GM12878 (cell line): ENCODE measurements at regions not wholly inside any gene's neighbourhood (a gene's known extent, or its start where the extent isn't known, plus 50 kb on each side); places are given as distances from the start of the nearest gene placed in this dataset.

ENCODE experiments used
- ATAC-seq: fragments of 200-7000 bp; cut with Tn5 transposase; 3 replicates; pipeline ENCODE4 v1.9.1; 2020; ENCODE audit warnings: mild to moderate bottlenecking, moderate library complexity
- BruUV-seq: library from RNA; stranded (reverse); fragments of 400-500 nt; replicated peaks from 2 replicates; lab custom pipeline; 2021; lab: Mats Ljungman, UMichigan
- CTCF ChIA-PET: fragments of 300-600 bp; sonication (Branson Sonifier 250); formaldehyde crosslinking; extraction: SDS; loops from one replicate; lab custom pipeline; 2021; ENCODE audit warnings: inconsistent platforms; lab: Yijun Ruan, JAX
- POLR2A ChIA-PET: fragments of 350-600 bp; formaldehyde crosslinking; extraction: SDS; loops from one replicate; lab custom pipeline; 2021; ENCODE audit warnings: inconsistent platforms; lab: Charles Lee
- RAD21 ChIA-PET: fragments of 300-600 bp; sonication (Branson Sonifier 250); formaldehyde crosslinking; loops from one replicate; lab custom pipeline; 2023; ENCODE audit warnings: antibody characterized with exemption; ENCODE audit not compliant: unreplicated experiment; lab: Charles Lee
- SMC1A ChIA-PET: fragments of 300-600 bp; sonication (Branson Sonifier 250); formaldehyde crosslinking; loops from one replicate; lab custom pipeline; 2023; ENCODE audit not compliant: unreplicated experiment, uncharacterized antibody; lab: Charles Lee
- DNase-seq: peaks from one replicate; pipeline ENCODE4 v3.0.0-alpha.2; 2011; ENCODE audit warnings: low read depth, low spot score
- FAIRE-seq: peaks from 3 replicates; lab custom pipeline; 2011; peaks lifted over from hg19 to GRCh38; lab: Jason Lieb, UNC
- H2AFZ ChIP-seq: 2 replicates; pipeline ENCODE4 v1.6.0; 2011; ENCODE audit warnings: low read depth, low read length, control low read depth; ENCODE audit not compliant: control insufficient read depth
- H3K27ac ChIP-seq: 2 replicates; pipeline ENCODE4 v1.5.1; 2011; ENCODE audit warnings: control low read depth; ENCODE audit not compliant: control insufficient read depth, insufficient read depth
- H3K27me3 ChIP-seq, 2 experiments: replicated peaks in 1 of 2; 2 replicates each; pipeline versions ENCODE4 v1.6.0 to v1.6.1; 2011; ENCODE audit warnings: low read length in 1 of 2; ENCODE audit not compliant: control insufficient read depth in 2 of 2, insufficient read depth in 2 of 2
- H3K36me3 ChIP-seq, 2 experiments: 2 replicates each; pipeline ENCODE4 v1.5.1; 2011; ENCODE audit warnings: low read length in 1 of 2; ENCODE audit not compliant: control insufficient read depth in 2 of 2, insufficient read depth in 2 of 2
- H3K4me1 ChIP-seq: 2 replicates; pipeline ENCODE4 v1.6.1; 2011; ENCODE audit warnings: mild to moderate bottlenecking, low read length, moderate library complexity, mixed read lengths; ENCODE audit not compliant: control insufficient read depth, insufficient read depth
- H3K4me2 ChIP-seq: 2 replicates; pipeline ENCODE4 v1.6.0; 2011; ENCODE audit warnings: control low read depth; ENCODE audit not compliant: control insufficient read depth, insufficient read depth
- H3K4me3 ChIP-seq: fragments of 200-600 bp; sonication (generic); 2 replicates; pipeline ENCODE4 v1.5.1; 2016
- H3K79me2 ChIP-seq: 2 replicates; pipeline ENCODE4 v1.6.0; 2011; ENCODE audit warnings: low read length; ENCODE audit not compliant: control insufficient read depth, insufficient read depth
- H3K9ac ChIP-seq: 2 replicates; pipeline ENCODE4 v1.8.0; 2011; ENCODE audit warnings: low read length, control low read depth, mixed read lengths; ENCODE audit not compliant: control insufficient read depth, insufficient read depth
- H3K9me3 ChIP-seq: replicated peaks from 3 replicates; pipeline ENCODE4 v1.5.1; 2011; ENCODE audit warnings: mild to moderate bottlenecking, low read length; ENCODE audit not compliant: control insufficient read depth, insufficient read depth
- H4K20me1 ChIP-seq: 2 replicates; pipeline ENCODE4 v1.6.0; 2011; ENCODE audit not compliant: control insufficient read depth, insufficient read depth
- ATF3 ChIP-seq: IDR thresholded peaks from 2 replicates; pipeline ENCODE4 v1.6.1; 2011; ENCODE audit warnings: low read depth, mild to moderate bottlenecking, low read length, moderate library complexity, borderline replicate concordance; ENCODE audit errors: extremely low read depth
- BACH1 ChIP-seq: fragments of 450-650 bp; IDR thresholded peaks from 2 replicates; pipeline ENCODE4 v1.6.1; 2017; ENCODE audit warnings: mild to moderate bottlenecking, borderline replicate concordance
- FOXM1 ChIP-seq: IDR thresholded peaks from 2 replicates; pipeline ENCODE4 v1.6.1; 2012; ENCODE audit warnings: low read depth, mild to moderate bottlenecking, inconsistent platforms, low read length, moderate library complexity
- JUNB ChIP-seq: IDR thresholded peaks from 2 replicates; pipeline ENCODE4 v1.6.1; 2016; ENCODE audit warnings: antibody characterized with exemption, mild to moderate bottlenecking
- NR2F1 ChIP-seq: fragments of 450-650 bp; conservative IDR thresholded peaks from 2 replicates; pipeline ENCODE4 v1.6.1; 2017; ENCODE audit warnings: mild to moderate bottlenecking
- SMAD5 ChIP-seq: IDR thresholded peaks from 2 replicates; pipeline ENCODE4 v1.6.1; 2016; ENCODE audit warnings: antibody characterized with exemption, low read depth
- SPI1 ChIP-seq: IDR thresholded peaks from 2 replicates; pipeline ENCODE4 v1.6.1; 2011; ENCODE audit warnings: low read depth, mild to moderate bottlenecking, low read length, moderate library complexity, borderline replicate concordance; ENCODE audit not compliant: insufficient read depth
- WGBS: methylation state at CpG from one replicate; pipeline ENCODE4 v1.1.6; 2016; ENCODE audit warnings: low lambda C conversion rate; ENCODE audit not compliant: insufficient replicate concordance, insufficient coverage; ENCODE audit errors: missing lambda C conversion rate; 5-methylcytosine and 5-hydroxymethylcytosine counted together
- in situ Hi-C: fragments of 300-500 bp; cut with MboI; formaldehyde crosslinking; loops from 9 replicates; pipeline ENCODE4 v1.14.3; 2018; ENCODE audit warnings: mixed read lengths
- intact Hi-C: fragments of 100-400 bp; cut with micrococcal nuclease; formaldehyde crosslinking; loops from one replicate; pipeline ENCODE4 v1.14.2; 2022; ENCODE audit not compliant: unreplicated experiment

- no peaks in the 10 kb centered on the region for H3K79me2 ChIP-seq
- no peaks in the 10 kb centered on the region for H3K27me3 ChIP-seq
- no peak overlapping the region for H3K27ac ChIP-seq
- H3K4me3 ChIP-seq, result no peak overlapping the region
- H3K9me3 ChIP-seq, result no peaks in the 10 kb centered on the region; the same call in 2 of the 3 replicates
- no peak overlapping the region for H3K4me2 ChIP-seq
- DNase-seq, result no peak
- SMC1A ChIA-PET, result no interaction called here
- intact Hi-C loops (no loop called here), in situ Hi-C loops (no loop called here)
- CTCF ChIA-PET, result no interaction called here
- 0 out of 2 replicates have a peak, but pooled peaks have one; percentile 33 for TF ChIP-seq NR2F1
- no peak for TF ChIP-seq SMAD5
- TF ChIP-seq SPI1, result peak; percentile 16; the same call in 1 of the 2 replicates
- TF ChIP-seq BACH1, result no peak
- no peak for TF ChIP-seq JUNB
- RAD21 ChIA-PET, result no interaction called here
- H2AFZ ChIP-seq, result no peak overlapping the region
- no peak for ATAC-seq
- no peaks in the 10 kb centered on the region for H3K4me1 ChIP-seq
- H3K36me3 ChIP-seq, result no peaks in the 10 kb centered on the region
- no TSS peak for BruUV-seq
- POLR2A ChIA-PET, result no interaction called here
- WGBS, result 60% methylated on average over 2 of the region's 2 CpGs
- no peaks in the 10 kb centered on the region for H4K20me1 ChIP-seq
- no peak for FAIRE-seq
- no peak overlapping the region for H3K9ac ChIP-seq
Measured at GRCh38 chrX:20796450-20796849, 529.7 kb upstream of the RPS6KA3 start.

- TF ChIP-seq ATF3 (no peak), FOXM1 (no peak), BACH1 (no peak)
- H3K27ac ChIP-seq, result no peak overlapping the region
- no peaks in the 10 kb centered on the region for H3K36me3 ChIP-seq
- H3K4me2 ChIP-seq, result no peak overlapping the region
- no TSS peak for BruUV-seq
- H3K27me3 ChIP-seq, result no peaks in the 10 kb centered on the region
- no peak for FAIRE-seq
- ChIA-PET POLR2A (no interaction called here), RAD21 (no interaction called here), CTCF (no interaction called here), SMC1A (interaction anchor here (0.9 kb wide), 1 partner anchor 688 kb away, joined by 3 read pairs; no protein-coding TSS in a partner anchor)
- H3K4me3 ChIP-seq, result no peak overlapping the region
- H2AFZ ChIP-seq, result no peak overlapping the region
- ATAC-seq, result no peak
- no peaks in the 10 kb centered on the region for H3K9me3 ChIP-seq
- no peaks in the 10 kb centered on the region for H4K20me1 ChIP-seq
- WGBS, result 0% methylated on average over 3 of the region's 3 CpGs
- in situ Hi-C loops (no loop called here), intact Hi-C loops (no loop called here)
- H3K79me2 ChIP-seq, result no peaks in the 10 kb centered on the region
- no peaks in the 10 kb centered on the region for H3K4me1 ChIP-seq
- no peak overlapping the region for H3K9ac ChIP-seq
- no peak for DNase-seq
Measured at GRCh38 chrX:20789103-20789502, 522.4 kb upstream of the RPS6KA3 start.
